MM.1S (cell line): ENCODE measurements at regions not wholly inside any gene's neighbourhood (a gene's known extent, or its start where the extent isn't known, plus 50 kb on each side); places are given as distances from the start of the nearest gene placed in this dataset.

Experiments used
- DNase-seq: peaks from one replicate; pipeline ENCODE4 v3.0.0-alpha.2; 2015
- H2AFZ ChIP-seq: fragments of 300-600 bp; sonication (generic); 2 replicates; pipeline ENCODE4 v1.6.0; 2016; ENCODE audit warnings: antibody characterized with exemption, low read length
- H3F3A ChIP-seq: fragments of 300-600 bp; sonication (generic); 2 replicates; pipeline ENCODE4 v1.6.1; 2016; ENCODE audit warnings: mild to moderate bottlenecking, antibody characterized with exemption, low read length, moderate library complexity, mixed read lengths; ENCODE audit not compliant: insufficient read depth
- H3K27ac ChIP-seq: fragments of 300-600 bp; sonication (generic); 2 replicates; pipeline ENCODE4 v1.5.1; 2016; ENCODE audit warnings: mild to moderate bottlenecking, low read length
- H3K27me3 ChIP-seq: fragments of 300-600 bp; sonication (generic); replicated peaks from 2 replicates; pipeline ENCODE4 v1.6.0; 2016; ENCODE audit warnings: low read length; ENCODE audit not compliant: insufficient read depth
- H3K36me3 ChIP-seq: fragments of 300-600 bp; sonication (generic); replicated peaks from 2 replicates; pipeline ENCODE4 v1.6.1; 2016; ENCODE audit warnings: mild to moderate bottlenecking, low read length, mixed read lengths; ENCODE audit not compliant: insufficient read depth
- H3K4me1 ChIP-seq: fragments of 300-600 bp; sonication (generic); 2 replicates; pipeline ENCODE4 v1.6.1; 2016; ENCODE audit warnings: low read length, mixed read lengths
- H3K4me2 ChIP-seq: fragments of 300-600 bp; sonication (generic); 2 replicates; pipeline ENCODE4 v1.6.0; 2016; ENCODE audit warnings: low read depth, low read length
- H3K4me3 ChIP-seq: fragments of 300-600 bp; sonication (generic); 2 replicates; pipeline ENCODE4 v1.5.1; 2016; ENCODE audit warnings: low read length, mixed read lengths
- H3K79me2 ChIP-seq: fragments of 300-600 bp; sonication (generic); 2 replicates; pipeline ENCODE4 v1.6.1; 2016; ENCODE audit warnings: mixed run types, low read length, mixed read lengths
- H3K9ac ChIP-seq: fragments of 300-600 bp; sonication (generic); 2 replicates; pipeline ENCODE4 v1.6.1; 2016; ENCODE audit warnings: low read length, mixed read lengths
- H3K9me2 ChIP-seq: fragments of 300-600 bp; sonication (generic); replicated peaks from 2 replicates; pipeline ENCODE4 v1.6.1; 2016; ENCODE audit warnings: mild to moderate bottlenecking, low read length, mixed read lengths; ENCODE audit not compliant: insufficient read depth
- H3K9me3 ChIP-seq: fragments of 300-600 bp; sonication (generic); replicated peaks from 2 replicates; pipeline ENCODE4 v1.6.1; 2016; ENCODE audit warnings: mild to moderate bottlenecking, low read length, mixed read lengths; ENCODE audit not compliant: insufficient read depth
- H4K20me1 ChIP-seq: fragments of 300-600 bp; sonication (generic); 2 replicates; pipeline ENCODE4 v1.6.1; 2016; ENCODE audit warnings: mild to moderate bottlenecking, low read length, moderate library complexity, mixed read lengths; ENCODE audit not compliant: insufficient read depth
- EZH2 ChIP-seq: fragments of 300-600 bp; sonication (generic); optimal IDR thresholded peaks from 2 replicates; pipeline ENCODE3; 2017; ENCODE audit warnings: low read depth, mild to moderate bottlenecking, antibody characterized with exemption, low read length, mixed read lengths
- EZH2phosphoT487 ChIP-seq: fragments of 300-600 bp; sonication (generic); IDR thresholded peaks from 2 replicates; pipeline ENCODE4 v1.6.1; 2018; ENCODE audit warnings: antibody characterized with exemption, low read length
- TF ChIP-seq, protein P1 (sequence below): fragments of 300-600 bp; sonication (generic); IDR thresholded peaks from 2 replicates; pipeline ENCODE4 v1.5.1; 2016; ENCODE audit warnings: antibody characterized with exemption, low read length, mixed read lengths

DNA sequence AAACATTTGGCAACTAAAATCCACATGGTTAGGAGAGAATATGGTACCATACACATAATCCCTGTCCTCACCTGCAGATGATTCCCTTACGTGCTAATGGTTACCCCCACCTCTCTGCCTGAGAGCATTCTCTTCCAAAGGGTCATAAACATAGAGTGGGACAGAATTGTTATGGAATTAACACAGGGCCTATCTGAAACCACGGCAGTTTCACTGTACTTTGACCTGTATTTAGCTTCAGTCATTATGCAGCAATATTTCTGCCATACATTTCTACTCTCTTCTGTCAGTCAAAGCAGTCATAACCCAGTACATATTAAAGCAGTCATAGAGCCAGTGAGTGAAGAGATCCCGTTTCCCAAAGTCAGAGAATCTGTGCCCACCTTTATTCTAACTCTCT is 1128.9 kb upstream of the NXPH2 start:
- TF ChIP-seq EZH2phosphoT487 (no peak), EZH2 (no peak)
- TF ChIP-seq, protein P1, sequence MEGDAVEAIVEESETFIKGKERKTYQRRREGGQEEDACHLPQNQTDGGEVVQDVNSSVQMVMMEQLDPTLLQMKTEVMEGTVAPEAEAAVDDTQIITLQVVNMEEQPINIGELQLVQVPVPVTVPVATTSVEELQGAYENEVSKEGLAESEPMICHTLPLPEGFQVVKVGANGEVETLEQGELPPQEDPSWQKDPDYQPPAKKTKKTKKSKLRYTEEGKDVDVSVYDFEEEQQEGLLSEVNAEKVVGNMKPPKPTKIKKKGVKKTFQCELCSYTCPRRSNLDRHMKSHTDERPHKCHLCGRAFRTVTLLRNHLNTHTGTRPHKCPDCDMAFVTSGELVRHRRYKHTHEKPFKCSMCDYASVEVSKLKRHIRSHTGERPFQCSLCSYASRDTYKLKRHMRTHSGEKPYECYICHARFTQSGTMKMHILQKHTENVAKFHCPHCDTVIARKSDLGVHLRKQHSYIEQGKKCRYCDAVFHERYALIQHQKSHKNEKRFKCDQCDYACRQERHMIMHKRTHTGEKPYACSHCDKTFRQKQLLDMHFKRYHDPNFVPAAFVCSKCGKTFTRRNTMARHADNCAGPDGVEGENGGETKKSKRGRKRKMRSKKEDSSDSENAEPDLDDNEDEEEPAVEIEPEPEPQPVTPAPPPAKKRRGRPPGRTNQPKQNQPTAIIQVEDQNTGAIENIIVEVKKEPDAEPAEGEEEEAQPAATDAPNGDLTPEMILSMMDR: no peak
- H3K27ac ChIP-seq: no peak overlapping the region
- no peak overlapping the region for H3K4me3 ChIP-seq
- H3K9me3 ChIP-seq: no peaks in the 10 kb centered on the region
- no peaks in the 10 kb centered on the region for H3K79me2 ChIP-seq
- no peak overlapping the region for H3K9ac ChIP-seq
- no peaks in the 10 kb centered on the region for H3K27me3 ChIP-seq
- H3K4me1 ChIP-seq: no peaks in the 10 kb centered on the region
- no peaks in the 10 kb centered on the region for H4K20me1 ChIP-seq
- H2AFZ ChIP-seq: no peak overlapping the region
- H3K9me2 ChIP-seq: no peaks in the 10 kb centered on the region
- H3K4me2 ChIP-seq: no peak overlapping the region
- no peaks in the 10 kb centered on the region for H3F3A ChIP-seq
- no peak for DNase-seq
- no peaks in the 10 kb centered on the region for H3K36me3 ChIP-seq

DNA sequence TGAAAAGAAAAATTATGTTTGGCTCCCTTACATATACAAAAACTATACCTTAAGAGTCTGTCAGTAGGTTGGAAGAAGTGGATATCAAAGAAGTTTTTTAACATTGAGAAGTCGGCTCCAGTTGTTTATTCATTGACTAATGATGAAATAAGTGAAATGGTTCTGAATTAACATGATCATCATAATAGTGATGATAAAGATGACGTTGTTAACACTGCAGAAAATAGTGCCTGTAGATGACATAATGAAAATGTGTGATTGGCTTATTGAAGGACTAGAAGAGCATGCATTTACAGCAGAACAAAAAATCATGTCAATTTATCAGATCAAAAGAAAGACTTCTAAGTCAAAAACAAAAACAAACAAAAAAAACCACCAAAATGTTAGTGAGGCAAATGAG is 1125.4 kb upstream of the NXPH2 start:
- DNase-seq: no peak

DNA sequence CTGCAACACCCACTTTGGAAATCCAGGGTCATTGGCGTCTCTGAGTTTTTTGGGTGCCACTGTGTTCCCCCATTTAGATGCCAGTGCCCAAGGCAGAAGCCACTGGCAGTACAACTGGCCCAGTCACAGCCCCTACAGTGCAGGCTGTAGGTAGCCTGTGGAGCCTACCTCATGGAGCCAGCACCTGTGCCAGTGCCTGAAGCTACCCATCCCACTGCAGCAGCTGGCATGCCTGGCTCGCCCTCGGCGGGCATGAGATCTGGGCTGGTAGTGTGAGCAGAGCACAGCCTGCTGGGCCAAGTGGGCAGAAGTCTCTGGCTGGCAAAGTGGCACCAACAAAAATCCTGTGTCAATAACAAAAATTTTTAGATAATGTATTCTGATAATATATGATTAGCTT is 1111.4 kb upstream of the NXPH2 start:
- H3K27ac ChIP-seq: no peak overlapping the region
- no peak overlapping the region for H3K4me3 ChIP-seq
- H3K36me3 ChIP-seq: no peaks in the 10 kb centered on the region
- no peak for DNase-seq
- H3K9me2 ChIP-seq: no peaks in the 10 kb centered on the region
- no peaks in the 10 kb centered on the region for H3K4me1 ChIP-seq
- H3K4me2 ChIP-seq: no peak overlapping the region
- H4K20me1 ChIP-seq: no peaks in the 10 kb centered on the region
- no peaks in the 10 kb centered on the region for H3K27me3 ChIP-seq
- H3K9me3 ChIP-seq: no peaks in the 10 kb centered on the region
- H3F3A ChIP-seq: no peaks in the 10 kb centered on the region
- H2AFZ ChIP-seq: no peak overlapping the region
- H3K79me2 ChIP-seq: no peaks in the 10 kb centered on the region
- H3K9ac ChIP-seq: no peak overlapping the region
- TF ChIP-seq EZH2 (no peak), EZH2phosphoT487 (no peak)
- TF ChIP-seq, protein P1: no peak

More for the DNA sequence above, 1125.4 kb upstream of the NXPH2 start:
- Histone ChIP-seq H3K27me3 (no peaks in the 10 kb centered on the region), H2AFZ (no peak overlapping the region), H3K9ac (no peak overlapping the region), H3K27ac (no peak overlapping the region), H3K4me2 (no peak overlapping the region), H3K9me3 (no peaks in the 10 kb centered on the region), H3K9me2 (no peaks in the 10 kb centered on the region), H3K36me3 (no peaks in the 10 kb centered on the region), H3K4me1 (no peaks in the 10 kb centered on the region), H3F3A (no peaks in the 10 kb centered on the region), H4K20me1 (no peaks in the 10 kb centered on the region), H3K79me2 (no peaks in the 10 kb centered on the region), H3K4me3 (no peak overlapping the region)
- TF ChIP-seq, protein P1: no peak
- no peak for TF ChIP-seq EZH2
- TF ChIP-seq EZH2phosphoT487: no peak
